ENCODE measurements at regions not wholly inside any gene's neighbourhood (a gene's known extent, or its start where the extent isn't known, plus 50 kb on each side); places are given as distances from the start of the nearest gene placed in this dataset.

DNA sequence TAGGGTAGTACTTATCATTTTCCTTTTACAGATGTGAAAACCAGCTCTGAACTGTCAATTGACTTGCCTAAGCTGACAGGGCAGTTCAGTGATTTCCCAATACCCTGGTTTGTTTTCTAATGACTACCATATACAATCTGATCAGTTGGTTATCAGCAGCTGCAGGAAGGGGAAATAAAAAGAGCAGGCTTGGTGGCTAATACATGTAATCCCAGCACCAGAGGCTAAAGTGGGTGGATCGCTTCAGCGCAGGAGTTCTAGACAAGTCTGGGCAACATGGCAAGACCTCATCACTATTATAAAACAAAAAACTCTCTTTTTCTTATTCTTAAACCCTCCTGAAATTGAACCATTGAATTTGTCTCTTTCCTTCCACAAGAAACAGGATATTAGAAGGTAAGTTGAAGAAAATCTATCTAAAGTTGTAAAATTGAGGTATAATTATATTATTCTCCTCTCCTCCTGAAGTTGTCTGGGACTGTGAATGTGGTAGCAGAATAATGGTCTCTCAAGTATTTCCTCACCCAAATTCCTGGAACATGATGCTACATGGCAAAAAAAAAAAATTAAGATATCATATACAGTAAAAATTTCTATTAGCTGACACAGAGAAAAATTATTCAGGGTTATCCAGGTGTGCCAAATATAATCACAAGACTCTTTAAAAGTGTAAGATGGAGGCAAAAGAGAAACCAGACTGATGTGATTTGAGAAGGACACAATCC is 1441.6 kb downstream of the SUCLG1 start:
- TF ChIP-seq, protein P1, sequence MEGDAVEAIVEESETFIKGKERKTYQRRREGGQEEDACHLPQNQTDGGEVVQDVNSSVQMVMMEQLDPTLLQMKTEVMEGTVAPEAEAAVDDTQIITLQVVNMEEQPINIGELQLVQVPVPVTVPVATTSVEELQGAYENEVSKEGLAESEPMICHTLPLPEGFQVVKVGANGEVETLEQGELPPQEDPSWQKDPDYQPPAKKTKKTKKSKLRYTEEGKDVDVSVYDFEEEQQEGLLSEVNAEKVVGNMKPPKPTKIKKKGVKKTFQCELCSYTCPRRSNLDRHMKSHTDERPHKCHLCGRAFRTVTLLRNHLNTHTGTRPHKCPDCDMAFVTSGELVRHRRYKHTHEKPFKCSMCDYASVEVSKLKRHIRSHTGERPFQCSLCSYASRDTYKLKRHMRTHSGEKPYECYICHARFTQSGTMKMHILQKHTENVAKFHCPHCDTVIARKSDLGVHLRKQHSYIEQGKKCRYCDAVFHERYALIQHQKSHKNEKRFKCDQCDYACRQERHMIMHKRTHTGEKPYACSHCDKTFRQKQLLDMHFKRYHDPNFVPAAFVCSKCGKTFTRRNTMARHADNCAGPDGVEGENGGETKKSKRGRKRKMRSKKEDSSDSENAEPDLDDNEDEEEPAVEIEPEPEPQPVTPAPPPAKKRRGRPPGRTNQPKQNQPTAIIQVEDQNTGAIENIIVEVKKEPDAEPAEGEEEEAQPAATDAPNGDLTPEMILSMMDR (IDR thresholded peaks at IDR 0.05): no peak
- no peak for TF ChIP-seq POLR2A (IDR thresholded peaks at IDR 0.05)

Measured in breast epithelium (tissue), 3 donors.